ENCODE measurements at regions not wholly inside any gene's neighbourhood (a gene's known extent, or its start where the extent isn't known, plus 50 kb on each side); places are given as distances from the start of the nearest gene placed in this dataset.
"Not testable (repeated sequence)": the region's sequence is repeated elsewhere in the genome, so short reads cannot be mapped to it uniquely, and the experiment has no call there.

- TF ChIP-seq CTCF (IDR thresholded peaks at IDR 0.05; ENCODE audit: insufficient read depth, low read depth, low read length, missing control alignments): no peak
- H3K4me3 ChIP-seq (ENCODE audit: low read length): no peak overlapping the region
- DNase-seq (ENCODE audit: low read depth): no peak
These were observed 690.7 kb upstream of the FSHR start for GRCh38 chr2:49845021-49845420.

GRCh38 chr2:49844113-49844512, 689.8 kb upstream of the FSHR start:
- H3K4me3 ChIP-seq (ENCODE audit: low read length); DNase-seq (ENCODE audit: low read depth): not testable (repeated sequence)

GRCh38 chr2:49843314-49843713, 689.0 kb upstream of the FSHR start:
- no peak for TF ChIP-seq CTCF (IDR thresholded peaks at IDR 0.05; ENCODE audit: insufficient read depth, low read depth, low read length, missing control alignments)
- H3K4me3 ChIP-seq (ENCODE audit: low read length): no peak overlapping the region
- no peak for DNase-seq (ENCODE audit: low read depth)

- TF ChIP-seq CTCF (IDR thresholded peaks at IDR 0.05; ENCODE audit: insufficient read depth, low read depth, low read length, missing control alignments): no peak
- no peak overlapping the region for H3K4me3 ChIP-seq (ENCODE audit: low read length)
- no peak for DNase-seq (ENCODE audit: low read depth)
These were observed 686.2 kb upstream of the FSHR start for GRCh38 chr2:49840428-49840975.

GRCh38 chr2:49839818-49840217, 685.5 kb upstream of the FSHR start:
- TF ChIP-seq CTCF (IDR thresholded peaks at IDR 0.05; ENCODE audit: insufficient read depth, low read depth, low read length, missing control alignments): no peak
- DNase-seq (ENCODE audit: low read depth): no peak
- H3K4me3 ChIP-seq (ENCODE audit: low read length): no peak overlapping the region

GRCh38 chr2:49837561-49838293, 683.4 kb upstream of the FSHR start:
- DNase-seq (ENCODE audit: low read depth): no peak
- H3K4me3 ChIP-seq (ENCODE audit: low read length): no peak overlapping the region
- TF ChIP-seq CTCF (IDR thresholded peaks at IDR 0.05; ENCODE audit: insufficient read depth, low read depth, low read length, missing control alignments): no peak

- TF ChIP-seq CTCF (IDR thresholded peaks at IDR 0.05; ENCODE audit: insufficient read depth, low read depth, low read length, missing control alignments): no peak
- H3K4me3 ChIP-seq (ENCODE audit: low read length): no peak overlapping the region
- no peak for DNase-seq (ENCODE audit: low read depth)
These were observed 681.7 kb upstream of the FSHR start for GRCh38 chr2:49836017-49836416.
